ENCODE measurements at regions not wholly inside any gene's neighbourhood (a gene's known extent, or its start where the extent isn't known, plus 50 kb on each side); places are given as distances from the start of the nearest gene placed in this dataset.

DNA sequence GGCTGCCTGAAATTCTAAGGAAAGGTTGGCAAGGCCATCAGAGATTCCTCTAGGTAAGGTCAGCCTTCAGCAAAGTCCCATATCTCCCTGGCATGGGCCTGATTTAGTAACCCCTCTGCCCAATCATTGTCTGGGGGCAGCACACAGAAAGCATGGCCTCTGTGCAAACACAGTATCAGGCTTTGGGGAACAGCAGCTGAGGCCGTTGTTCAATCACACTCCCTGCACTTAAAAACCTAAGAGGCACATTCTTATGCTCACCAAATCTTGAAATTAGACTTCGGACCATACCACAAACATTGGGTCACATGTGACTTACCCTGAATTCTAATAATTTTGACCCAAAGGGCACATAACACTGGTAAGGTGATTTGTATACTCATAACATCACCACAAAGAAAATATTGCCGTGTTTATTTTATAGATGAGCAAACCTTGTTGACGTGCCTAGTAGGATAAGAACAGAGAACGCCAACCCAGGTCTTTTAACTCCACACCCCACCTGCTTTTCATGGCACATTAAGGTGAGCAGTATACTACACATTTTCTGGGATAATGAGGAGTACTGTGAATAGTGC is 212.7 kb downstream of the HNMT start:
- no peak for DNase-seq (ENCODE audit: low read depth)

DNA sequence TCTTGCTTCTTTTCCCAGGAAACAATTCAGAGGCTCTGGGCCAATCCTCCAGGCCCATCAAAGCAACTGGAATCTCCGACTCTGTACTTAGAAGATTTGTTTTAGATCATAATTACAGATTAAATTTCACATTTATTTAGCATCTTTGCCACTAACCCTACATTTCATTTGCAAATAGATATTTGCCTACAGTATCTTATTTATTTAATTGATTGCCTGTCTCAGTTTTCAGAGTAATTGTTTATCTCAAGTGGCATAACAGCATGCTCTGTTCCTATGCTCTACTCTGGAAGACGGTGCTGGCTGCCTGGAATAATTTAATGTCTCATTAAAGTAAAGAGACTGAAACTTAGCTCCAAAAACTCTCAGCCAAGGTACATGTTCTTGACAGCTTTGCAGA is 213.4 kb downstream of the HNMT start:
- DNase-seq (ENCODE audit: low read depth), result no peak

DNA sequence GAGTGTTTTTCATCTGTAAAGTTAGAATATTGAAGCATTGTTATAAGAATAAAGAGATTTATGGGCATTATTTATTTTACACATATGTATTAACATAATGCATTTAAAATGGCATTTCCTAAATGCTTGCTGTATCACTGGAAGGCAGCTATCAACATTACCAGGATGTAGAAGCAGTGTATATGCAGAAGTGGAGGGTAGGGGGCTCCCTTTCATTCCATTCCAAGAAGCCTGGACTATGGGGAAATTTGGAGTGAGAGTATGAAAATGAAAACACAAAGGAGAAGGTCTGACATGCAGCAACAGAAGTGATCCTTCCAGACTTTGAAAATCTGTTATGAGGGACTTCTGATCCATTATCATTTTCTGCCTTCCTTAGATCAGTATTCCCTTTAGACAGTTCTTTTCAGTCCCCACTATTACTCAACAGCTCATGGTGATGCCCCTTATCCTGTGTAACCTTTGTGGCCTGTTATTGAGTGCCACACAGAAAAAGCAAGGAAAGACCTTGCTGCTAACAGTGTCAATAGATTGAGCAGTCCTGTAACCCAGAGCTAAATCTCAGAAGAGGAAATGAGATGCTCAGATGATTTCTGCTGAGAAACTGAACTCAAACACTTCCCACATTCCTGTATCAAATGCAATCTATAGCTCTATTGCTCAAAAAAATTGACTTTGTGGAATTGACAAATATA is 216.6 kb downstream of the HNMT start:
- DNase-seq (ENCODE audit: low read depth), result peak; percentile 8

DNA sequence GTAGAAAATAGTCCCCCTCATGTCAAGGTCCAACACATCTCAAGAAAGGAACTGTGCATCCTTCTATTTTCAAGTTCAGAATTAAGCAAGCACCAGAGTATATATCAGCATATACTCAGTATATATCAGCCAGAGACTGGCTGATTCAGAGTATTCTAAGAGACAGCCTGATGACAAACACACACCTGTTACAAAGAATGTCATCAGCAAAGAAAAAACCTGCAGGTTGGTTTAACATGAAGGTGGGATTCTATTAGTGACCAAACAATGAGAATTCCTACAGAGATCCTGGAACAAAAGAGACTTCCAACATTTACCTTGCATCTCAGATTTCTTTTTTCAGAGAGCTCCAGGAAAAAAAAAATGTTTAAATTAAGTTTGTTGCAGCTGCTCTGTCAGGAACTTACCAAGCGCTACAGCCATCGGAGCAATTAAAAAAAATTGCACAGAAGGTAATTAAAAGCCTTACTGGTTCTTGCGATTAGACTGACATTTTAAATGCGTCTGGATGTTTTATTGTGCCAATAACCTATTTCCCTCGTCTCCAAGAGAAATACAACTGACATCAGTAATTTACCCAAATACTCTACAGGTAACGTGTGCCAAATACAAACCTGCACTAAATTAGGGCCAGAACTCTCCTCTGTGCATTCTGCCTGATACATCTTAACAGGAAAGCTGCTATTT is 218.1 kb downstream of the HNMT start:
- no peak for DNase-seq (ENCODE audit: low read depth)

DNA sequence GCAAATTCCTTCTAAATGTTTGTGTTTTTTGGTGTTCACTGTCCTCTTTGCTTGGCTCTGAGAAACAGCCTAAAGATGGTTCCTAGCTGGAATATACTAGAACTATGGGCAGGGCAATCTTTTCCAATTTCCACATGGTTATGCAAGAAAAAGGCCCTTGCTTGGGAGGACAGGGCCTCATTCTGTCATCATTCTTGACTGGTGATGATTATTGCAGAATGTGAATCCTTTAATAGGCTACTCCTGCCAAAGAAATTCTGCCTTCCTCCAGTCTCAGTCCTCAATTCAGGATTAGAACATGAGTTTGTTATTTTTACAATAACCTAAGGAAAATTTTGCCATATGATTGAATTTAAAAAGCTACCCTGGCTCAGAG is 218.7 kb downstream of the HNMT start:
- DNase-seq (ENCODE audit: low read depth), result no peak

DNA sequence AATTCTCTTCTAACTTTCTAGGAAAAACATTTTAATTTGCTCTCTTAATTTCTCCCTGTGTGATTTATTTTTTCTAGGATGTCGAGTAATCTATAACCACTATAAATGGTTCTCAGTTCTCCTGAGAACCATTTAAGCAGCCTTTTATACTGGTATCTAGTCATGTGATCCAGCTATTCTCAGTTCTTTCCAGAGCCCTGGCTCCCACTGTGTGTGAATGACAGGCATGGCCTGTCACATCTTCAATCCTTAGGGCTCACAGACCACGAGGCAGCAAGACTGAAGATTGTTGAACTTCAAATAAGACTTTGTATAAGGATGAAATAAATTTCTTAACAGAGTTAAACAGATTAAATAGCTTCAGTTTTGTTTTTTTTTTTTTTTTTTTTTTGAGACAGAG is 219.4 kb downstream of the HNMT start:
- no peak for DNase-seq (ENCODE audit: low read depth)

DNA sequence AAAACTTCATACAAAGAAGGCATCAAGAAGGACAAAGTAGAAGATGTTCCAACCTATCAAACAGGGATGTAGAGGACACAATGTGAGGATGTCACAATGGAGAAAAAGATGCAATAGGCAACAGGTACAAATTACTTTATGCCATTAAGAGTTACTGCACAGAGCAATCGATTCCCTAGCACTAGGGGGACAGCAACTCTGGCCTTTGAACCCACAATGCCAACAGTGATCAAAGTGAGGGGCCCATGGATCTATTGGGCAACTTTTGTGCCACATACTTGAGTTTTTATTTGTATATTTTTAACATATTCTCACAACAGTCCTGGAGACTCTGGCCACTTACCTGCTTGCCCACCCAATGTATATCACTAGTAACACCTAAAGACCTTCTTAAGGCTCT is 220.2 kb downstream of the HNMT start:
- no peak for DNase-seq (ENCODE audit: low read depth)

DNA sequence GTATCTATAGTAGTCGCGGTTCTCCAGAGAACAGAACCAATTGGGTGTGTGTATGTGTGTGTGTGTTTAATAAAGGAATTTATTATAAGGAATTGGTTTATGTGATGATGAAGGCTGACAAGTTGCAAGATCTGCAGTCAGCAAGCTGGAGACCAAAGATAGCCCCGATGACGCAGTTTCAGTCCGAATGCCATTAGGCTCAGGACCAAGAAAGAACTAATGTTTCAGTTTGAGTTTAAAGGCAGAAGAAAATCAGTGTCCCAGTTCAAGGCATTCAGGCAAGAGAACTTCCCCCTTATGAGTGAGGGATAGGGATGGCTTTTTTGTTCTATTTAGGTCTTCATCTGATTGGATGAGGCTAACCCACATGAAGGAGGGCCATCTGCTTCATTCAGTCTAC is 221.6 kb downstream of the HNMT start:
- no peak for DNase-seq (ENCODE audit: low read depth)

DNA sequence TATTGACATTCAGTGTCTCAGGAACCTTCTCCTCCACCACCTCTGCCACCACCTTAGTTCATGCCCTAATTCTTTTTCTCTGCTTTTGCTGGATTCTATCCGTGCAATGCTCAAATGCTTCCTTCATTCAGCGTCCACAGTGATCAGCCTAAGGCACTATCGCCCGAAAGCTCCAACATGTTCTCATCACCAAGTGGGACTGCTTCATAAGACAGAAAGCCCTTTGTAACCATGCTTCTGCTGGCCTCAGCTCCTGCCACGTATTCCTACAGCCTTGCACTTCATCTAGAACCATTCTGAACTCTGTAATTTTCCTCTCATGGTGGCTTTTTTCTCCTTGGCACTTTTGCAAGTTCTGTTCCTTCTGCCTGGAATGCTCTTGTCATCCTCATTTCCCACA is 222.9 kb downstream of the HNMT start:
- DNase-seq (ENCODE audit: low read depth), result no peak

DNA sequence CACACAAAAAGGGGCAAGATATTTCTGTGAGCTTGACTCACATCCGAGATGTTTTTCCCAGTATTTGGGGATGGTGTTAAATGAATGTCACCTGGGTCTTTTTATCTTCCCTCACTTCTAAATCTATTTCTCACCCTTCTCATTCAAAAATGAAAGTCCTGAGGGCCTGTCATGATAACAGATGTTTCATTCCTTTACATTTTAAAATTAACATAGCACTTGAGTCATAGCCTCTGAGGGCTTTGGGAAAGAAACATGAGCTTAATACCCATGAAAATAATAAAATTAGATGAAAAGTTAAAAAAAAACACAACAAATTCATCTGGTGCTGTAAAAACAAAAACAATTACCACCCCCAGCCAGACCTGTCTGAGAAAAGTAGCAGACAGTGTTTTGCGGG is 226.7 kb downstream of the HNMT start:
- no peak for DNase-seq (ENCODE audit: low read depth)

DNA sequence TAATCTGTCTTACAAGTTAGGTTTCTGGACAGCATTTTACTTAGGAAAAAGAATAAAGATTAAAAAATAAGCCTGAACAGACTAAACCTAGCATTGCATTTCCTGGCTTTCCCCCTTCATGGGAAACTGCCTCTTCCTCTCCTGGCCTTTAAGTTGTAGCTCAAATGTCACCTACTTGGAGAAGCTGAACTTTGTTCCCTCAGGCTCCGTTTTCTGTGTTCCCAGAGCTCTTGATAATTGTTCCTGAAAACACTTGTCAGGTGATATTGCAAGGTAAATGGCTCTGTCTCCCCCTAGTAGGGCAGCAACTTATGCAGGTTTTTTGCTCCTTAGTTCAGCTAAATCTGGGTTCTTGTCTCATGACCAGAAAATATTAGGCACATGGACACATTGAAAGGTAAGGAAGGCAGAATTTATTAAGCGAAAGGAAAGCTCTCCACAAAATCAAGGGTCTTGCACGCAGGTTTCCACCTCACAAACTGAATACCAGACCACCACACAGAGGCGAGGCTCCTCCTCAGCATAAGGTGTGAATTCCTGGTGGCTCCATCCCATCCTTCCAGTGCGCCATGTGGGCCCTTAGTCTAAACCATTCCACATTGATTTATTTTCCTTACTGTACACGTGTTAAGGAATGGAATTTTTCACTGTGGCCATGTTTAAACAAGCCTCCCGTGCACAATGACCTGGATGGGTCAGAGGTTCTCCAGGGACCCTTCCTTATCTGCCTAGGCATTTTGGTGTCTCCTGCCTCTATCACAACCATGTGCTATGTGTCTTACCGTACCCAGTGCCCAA is 229.3 kb downstream of the HNMT start:
- DNase-seq (ENCODE audit: low read depth), result no peak

DNA sequence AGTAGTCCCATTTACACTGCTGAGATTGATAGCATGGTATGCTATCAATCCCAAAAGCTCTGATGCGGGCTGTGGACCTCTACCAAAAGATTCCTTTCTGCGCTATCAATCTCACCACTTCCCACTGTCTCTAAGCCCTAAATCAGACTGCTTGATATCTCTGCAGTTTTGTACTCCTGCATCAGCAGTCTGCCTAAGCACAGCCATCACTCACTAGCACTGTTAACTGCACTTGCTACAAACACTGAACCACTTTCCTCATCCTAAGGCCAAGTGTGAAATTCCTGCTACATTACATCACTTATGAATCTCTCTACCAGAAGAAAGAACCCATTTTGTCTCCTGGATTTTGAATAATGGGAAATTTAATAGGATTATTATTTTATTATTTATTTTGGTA is 237.0 kb downstream of the HNMT start:
- DNase-seq (ENCODE audit: low read depth), result peak; percentile 41

DNA sequence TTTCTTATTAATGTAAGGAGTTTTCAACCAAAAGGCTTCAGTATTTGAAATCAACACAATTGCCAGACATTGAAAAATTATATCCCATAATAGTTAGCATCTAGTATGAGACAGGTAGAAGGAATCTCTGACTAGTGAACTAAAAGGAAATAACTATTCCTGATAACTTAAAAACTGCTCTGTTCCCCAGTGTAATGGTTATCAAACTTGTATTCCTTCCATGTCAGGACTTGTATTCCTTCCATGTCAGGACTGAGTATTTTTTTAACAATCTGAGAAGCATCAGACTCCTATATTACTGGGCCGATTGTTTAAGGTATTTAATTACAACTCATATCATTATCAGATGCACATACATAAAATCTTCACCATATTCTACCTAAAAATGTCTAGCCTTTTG is 238.5 kb downstream of the HNMT start:
- DNase-seq (ENCODE audit: low read depth), result no peak

DNA sequence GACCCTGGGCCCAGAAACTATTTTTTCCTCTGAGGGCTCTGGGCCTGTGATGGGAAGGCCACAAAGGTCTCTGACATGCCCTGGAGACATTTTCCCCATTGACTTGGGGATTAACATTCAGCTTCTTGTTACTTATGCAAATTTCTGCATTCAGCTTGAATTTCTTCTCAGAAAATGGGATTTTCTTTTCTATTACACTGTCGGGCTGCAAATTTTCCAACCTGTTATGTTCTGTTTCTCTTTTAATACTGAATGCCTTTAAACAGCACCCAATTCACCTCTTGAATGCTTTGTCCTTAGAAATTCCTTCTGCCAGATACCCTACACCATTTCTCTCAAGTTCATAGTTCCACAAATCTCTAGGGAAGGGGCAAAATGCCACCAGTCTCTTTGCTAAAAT is 241.0 kb downstream of the HNMT start:
- no peak for DNase-seq (ENCODE audit: low read depth)

DNA sequence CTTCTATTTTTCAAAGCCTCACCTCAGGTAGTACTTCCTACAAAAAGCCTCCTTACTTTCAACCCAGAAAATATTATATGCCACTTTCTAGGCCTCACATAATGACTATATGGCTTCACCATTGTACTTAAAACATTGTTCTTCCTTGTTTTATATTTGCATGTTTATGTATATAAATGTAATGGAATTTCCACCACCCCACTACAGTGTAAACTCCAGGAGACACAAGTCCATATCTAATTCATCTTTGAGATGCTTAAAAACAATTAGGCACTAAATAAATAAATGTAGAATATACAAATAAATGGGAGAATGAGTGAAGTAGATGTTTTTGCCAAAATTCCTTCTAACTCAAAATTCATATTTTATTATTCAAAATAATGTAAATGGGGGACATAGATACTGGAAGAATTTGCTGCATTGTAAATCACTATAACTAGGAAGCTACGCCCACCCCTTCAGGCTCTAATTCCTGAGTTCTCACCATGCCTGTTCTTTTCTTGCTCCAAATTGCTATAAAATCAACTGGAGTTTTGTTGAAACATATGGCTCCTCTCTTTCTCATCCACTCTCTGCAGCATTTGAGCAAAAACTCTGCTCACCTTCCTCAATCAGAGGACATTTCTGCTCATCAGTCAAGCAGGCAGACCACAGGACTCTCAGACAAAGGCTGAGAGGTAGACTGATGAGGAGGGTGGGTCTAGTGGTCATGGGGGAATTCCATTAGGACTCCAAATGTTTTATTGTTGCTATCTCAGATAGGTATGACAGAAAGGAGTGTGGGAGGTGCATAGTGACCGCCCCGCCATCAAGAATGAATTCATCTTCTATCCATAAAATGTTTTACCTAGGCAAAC is 243.0 kb downstream of the HNMT start:
- DNase-seq (ENCODE audit: low read depth), result peak; percentile 59

DNA sequence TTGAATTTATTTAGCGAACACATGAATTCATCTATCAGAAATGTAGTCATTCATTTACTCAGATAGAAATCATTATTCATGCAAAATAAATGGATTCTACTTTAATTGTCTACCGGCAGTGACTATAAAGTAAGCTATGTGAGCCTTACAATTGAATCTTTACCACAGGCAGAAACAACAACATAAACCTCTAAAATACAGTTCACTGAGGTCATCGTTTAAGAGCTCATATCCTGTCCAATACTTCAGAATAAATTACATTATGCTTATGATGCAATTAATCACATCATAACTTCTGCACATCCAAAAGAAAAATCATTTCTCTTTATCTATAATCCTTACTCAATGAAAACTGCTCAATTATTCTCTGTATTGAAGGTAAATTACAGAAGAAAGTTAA is 244.7 kb downstream of the HNMT start:
- peak; percentile 71 for DNase-seq (ENCODE audit: low read depth)

DNA sequence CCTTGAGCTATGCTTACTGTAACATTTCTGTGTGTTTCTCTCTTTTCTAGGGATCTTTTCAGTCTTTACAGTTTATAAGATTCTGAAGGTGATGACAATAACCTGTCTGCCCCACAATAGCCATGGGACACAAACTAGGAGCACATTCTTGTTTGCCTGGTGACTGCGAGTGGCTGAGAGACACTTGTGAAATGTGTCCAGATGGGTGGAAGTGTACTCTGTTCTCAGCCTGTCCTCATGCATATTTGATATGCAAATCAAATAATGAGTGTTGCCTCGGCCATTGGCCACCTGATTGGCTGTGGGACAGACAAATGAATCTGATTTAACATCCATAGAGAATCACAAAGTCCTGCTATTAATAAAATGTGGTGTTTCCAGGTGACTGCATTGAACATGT is 246.2 kb downstream of the HNMT start:
- DNase-seq (ENCODE audit: low read depth), result no peak

DNA sequence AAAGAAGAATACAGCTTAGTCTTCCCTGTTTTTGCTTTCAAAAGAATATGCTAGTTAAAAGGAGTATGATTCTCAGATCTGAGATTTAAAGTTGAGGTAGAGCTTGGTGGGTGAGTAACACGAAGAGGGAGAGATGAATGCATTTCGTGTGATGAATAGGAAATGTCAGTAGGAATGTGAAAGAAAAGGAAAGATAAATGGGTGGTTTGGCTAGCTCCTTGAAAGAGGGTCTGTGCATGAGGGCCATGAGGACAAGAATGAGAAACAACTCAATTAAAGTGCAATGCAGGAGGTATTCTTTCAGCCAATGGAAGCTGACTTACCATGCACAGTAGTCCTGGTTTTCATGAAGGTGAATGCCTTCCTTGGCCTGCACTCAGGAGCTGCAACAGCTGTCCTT is 248.2 kb downstream of the HNMT start:
- no peak for DNase-seq (ENCODE audit: low read depth)

DNA sequence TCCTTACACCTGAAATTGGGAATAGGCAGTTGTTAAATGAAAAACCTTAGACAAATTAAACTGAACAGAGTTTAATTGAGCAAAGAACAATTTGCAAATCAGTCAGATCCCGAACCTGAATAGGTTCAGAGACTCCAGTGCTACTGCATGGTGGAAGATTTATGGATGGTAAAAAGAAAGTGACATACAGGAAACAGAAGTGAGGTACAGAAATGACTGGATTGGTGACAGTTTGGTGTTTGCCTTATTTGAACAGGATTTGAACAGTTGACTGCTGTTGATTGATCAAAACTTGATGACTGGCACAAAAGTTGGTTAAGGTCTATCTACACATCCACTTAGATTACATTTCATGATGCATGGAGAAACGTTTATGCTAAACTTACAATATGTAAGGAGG is 248.8 kb downstream of the HNMT start:
- no peak for DNase-seq (ENCODE audit: low read depth)

DNA sequence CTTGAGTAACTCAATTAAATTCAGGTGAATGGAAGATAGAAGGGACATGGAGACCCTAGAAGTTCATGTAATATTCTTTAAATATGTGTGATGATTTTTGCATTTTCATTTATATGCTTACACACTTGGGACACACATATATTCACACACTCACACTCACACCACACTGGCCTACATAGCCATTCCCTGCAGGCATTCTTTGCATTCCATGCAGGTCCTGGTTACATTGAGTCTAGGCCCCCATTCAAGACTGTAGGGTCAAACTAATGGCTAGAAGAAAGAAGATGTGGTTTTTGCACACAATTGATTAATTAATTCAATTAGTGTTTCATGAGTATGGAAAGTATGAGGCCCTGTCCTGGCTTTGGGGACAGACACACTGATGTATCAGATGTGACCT is 249.4 kb downstream of the HNMT start:
- no peak for DNase-seq (ENCODE audit: low read depth)

DNA sequence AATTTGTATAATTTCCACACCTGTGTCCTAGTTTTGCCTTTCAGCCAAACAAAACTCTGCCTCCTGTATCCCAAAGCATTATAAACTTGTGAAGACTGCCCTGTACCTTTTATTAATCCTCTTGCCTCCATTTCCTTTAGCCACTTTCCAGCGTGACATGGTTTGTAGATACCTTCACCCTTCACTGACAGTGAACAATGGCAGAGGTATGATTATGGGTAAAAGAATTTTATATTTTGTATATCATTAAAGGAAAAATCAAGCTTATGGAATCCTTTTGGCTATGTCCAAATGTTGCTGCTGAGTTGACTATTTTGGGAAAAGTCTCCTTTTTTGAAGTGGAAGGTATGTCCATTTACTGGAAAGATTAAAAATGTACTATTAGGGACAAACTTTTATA is 251.7 kb downstream of the HNMT start:
- peak; percentile 34 for DNase-seq (ENCODE audit: low read depth)

DNA sequence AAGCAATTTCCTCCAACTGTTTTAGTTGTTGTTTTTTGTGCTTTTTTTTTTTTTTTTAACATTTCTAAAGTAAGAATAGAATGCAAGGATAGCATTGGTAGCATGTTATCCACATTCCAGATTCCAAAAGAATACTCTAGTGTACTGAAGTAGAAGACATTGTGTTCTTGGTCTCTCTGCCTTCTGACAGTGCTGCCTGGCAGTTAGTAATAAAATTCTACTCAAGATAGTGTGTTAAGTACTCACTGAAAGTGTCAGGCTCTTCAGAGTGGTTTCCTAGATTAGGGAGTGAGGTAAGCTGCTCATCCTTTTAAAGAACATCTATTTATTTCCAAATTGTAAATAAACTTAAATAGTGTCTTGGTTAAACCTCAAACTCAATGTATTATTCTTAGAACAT is 253.7 kb downstream of the HNMT start:
- no peak for DNase-seq (ENCODE audit: low read depth)

Data from renal cortical epithelial cell (primary cell).